ENCODE measurements at regions not wholly inside any gene's neighbourhood (a gene's known extent, or its start where the extent isn't known, plus 50 kb on each side); places are given as distances from the start of the nearest gene placed in this dataset.

DNA sequence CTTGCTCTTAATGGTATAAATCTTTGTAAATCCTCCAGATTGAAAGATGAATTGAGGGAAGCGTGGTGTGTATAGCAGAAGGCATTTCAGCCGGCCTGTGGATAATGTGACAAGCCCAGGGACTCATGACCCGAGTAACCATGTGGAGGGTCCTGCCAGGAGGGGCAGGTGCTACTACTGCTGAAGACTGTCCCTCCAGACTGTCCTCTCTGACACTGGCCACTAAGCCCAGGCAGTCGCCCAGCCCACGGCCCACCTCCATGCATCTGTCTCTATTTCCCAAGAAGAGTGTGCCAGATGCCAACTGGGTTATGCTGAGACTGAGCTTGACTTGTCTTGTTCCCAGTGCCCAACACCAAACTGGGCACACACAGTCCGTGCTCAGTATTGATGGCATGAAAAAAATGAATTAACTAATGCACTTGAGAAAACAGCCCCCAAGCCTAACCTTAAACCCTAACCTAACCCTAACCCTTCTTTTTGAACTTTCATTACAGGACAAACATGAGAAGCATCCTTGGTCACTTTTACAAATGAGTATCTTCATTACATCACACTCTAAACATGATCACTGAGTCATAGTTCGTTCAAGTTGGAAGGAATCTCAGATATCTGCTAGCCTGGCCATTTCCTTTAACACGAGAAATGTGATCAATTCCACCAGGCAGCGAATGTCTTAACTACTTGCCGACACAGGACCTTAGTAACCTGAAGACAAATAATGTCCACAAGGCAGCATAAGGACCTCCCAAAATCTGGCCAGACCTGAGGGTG, 182.2 kb upstream of the RREB1 start:
- H3K27ac ChIP-seq (ENCODE audit: low read depth in 1 of 2, low read length in 1 of 2) = no peak overlapping the region
- peaks cover 0 to 23% (median 7%) of the 10 kb centered on the region in 5 donors for H3K4me1 ChIP-seq (ENCODE audit: control insufficient read depth in 5 of 5, insufficient read depth in 5 of 5, low read length in 5 of 5)
- WGBS, 2 donors = 88 to 92% methylated on average over 10 of the region's 10 CpGs
- ATAC-seq (ENCODE audit: insufficient read depth, low FRiP score) = no peak
- H3K4me3 ChIP-seq = no peak overlapping the region
- H3K9me3 ChIP-seq (ENCODE audit: control insufficient read depth in 4 of 4, insufficient read depth in 3 of 4, low read length in 3 of 4) = no peaks in the 10 kb centered on the region
- H3K9ac ChIP-seq (ENCODE audit: insufficient read depth in 1 of 2, low read length in 2 of 2) = no peak overlapping the region
- TF ChIP-seq, protein P1, sequence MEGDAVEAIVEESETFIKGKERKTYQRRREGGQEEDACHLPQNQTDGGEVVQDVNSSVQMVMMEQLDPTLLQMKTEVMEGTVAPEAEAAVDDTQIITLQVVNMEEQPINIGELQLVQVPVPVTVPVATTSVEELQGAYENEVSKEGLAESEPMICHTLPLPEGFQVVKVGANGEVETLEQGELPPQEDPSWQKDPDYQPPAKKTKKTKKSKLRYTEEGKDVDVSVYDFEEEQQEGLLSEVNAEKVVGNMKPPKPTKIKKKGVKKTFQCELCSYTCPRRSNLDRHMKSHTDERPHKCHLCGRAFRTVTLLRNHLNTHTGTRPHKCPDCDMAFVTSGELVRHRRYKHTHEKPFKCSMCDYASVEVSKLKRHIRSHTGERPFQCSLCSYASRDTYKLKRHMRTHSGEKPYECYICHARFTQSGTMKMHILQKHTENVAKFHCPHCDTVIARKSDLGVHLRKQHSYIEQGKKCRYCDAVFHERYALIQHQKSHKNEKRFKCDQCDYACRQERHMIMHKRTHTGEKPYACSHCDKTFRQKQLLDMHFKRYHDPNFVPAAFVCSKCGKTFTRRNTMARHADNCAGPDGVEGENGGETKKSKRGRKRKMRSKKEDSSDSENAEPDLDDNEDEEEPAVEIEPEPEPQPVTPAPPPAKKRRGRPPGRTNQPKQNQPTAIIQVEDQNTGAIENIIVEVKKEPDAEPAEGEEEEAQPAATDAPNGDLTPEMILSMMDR (IDR thresholded peaks at IDR 0.05; ENCODE audit: control extremely low read depth, extremely low read depth) = no peak
- no peak for DNase-seq
- no peaks in the 10 kb centered on the region for H3K27me3 ChIP-seq (ENCODE audit: control insufficient read depth in 3 of 3, insufficient read depth in 3 of 3, low read length in 2 of 3)
- H3K36me3 ChIP-seq (ENCODE audit: control insufficient read depth in 4 of 4, insufficient read depth in 4 of 4, low read length in 4 of 4) = no peaks in the 10 kb centered on the region

DNA sequence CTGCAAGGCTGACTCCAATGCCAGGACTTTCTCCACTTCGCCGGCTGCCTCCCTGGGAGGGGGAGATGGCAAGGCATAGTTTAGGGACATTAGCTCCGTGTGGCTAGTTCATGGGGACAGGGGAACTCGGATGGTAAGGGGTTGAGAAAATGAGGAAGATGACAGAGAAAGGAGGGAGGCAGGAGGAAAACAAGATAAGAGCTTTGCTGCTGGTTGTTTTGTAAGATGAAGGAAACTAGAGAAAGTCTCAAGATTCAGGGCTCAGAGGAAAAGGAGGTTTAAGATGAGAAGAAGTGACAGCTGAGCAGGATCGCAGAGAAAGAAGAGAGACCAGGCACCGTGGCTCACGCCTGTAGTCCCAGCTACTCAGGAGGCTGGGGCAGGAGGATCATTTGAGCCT, 180.9 kb upstream of the RREB1 start:
- TF ChIP-seq, protein P1 (IDR thresholded peaks at IDR 0.05; ENCODE audit: control extremely low read depth, extremely low read depth) = no peak
- no peak for DNase-seq
- H3K27me3 ChIP-seq (ENCODE audit: control insufficient read depth in 3 of 3, insufficient read depth in 3 of 3, low read length in 2 of 3) = no peaks in the 10 kb centered on the region
- H3K4me3 ChIP-seq = no peak overlapping the region
- no peaks in the 10 kb centered on the region for H3K36me3 ChIP-seq (ENCODE audit: control insufficient read depth in 4 of 4, insufficient read depth in 4 of 4, low read length in 4 of 4)
- H3K27ac ChIP-seq (ENCODE audit: low read depth in 1 of 2, low read length in 1 of 2) = peak overlapping the region in 1 of 2 donors; percentile 38
- peaks cover 0 to 26% (median 7%) of the 10 kb centered on the region in 5 donors for H3K4me1 ChIP-seq (ENCODE audit: control insufficient read depth in 5 of 5, insufficient read depth in 5 of 5, low read length in 5 of 5)
- H3K9me3 ChIP-seq (ENCODE audit: control insufficient read depth in 4 of 4, insufficient read depth in 3 of 4, low read length in 3 of 4) = no peaks in the 10 kb centered on the region
- WGBS, 2 donors = 54 to 71% methylated on average over 7 of the region's 7 CpGs
- no peak overlapping the region for H3K9ac ChIP-seq (ENCODE audit: insufficient read depth in 1 of 2, low read length in 2 of 2)
- ATAC-seq (ENCODE audit: insufficient read depth, low FRiP score) = no peak

DNA sequence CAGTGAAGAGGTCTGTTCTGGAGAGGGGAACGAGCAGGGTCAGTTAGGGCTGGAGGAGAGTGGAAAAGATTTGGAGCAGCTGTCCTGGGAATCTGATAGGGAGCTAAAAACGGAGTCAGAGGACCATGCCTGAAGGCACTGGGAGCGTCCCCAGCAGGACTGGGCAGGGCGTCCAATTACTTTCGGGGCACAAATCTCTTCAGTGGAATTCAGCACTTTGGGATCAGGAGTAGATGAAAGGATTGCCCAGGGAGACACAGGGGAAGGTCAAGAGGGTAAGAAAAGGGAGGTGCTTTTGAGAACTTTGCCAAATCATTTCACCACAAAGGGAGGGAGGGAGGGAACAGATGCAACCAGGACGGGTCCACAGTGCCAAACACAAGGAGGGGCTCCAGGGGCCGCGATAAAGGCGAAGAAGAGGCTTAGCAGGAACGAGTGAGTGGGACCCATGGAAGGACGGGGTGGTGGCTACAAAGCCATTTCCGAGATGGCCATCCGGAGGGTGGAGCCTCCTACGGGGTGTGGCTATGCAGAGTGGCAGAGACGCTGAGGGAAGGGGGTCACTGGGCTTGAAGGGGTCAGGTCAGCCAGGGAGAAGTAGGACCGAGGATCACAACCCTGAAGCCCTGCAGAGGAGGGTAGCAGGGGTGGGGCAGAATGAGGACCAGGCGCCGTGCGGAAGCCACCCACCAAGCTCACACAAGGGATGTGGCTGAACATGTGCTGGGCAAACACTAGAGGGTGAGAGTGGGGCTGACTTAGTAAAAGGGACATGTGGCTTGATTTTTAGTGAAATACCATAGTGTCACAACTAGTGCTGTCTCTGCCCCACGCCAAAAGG, 180.0 kb upstream of the RREB1 start:
- WGBS, 2 donors = 45 to 49% methylated on average over 20 of the region's 20 CpGs
- H3K27me3 ChIP-seq (ENCODE audit: control insufficient read depth in 3 of 3, insufficient read depth in 3 of 3, low read length in 2 of 3) = no peaks in the 10 kb centered on the region
- H3K4me1 ChIP-seq (ENCODE audit: control insufficient read depth in 5 of 5, insufficient read depth in 5 of 5, low read length in 5 of 5) = peaks cover 0 to 26% (median 11%) of the 10 kb centered on the region in 5 donors
- no peaks in the 10 kb centered on the region for H3K36me3 ChIP-seq (ENCODE audit: control insufficient read depth in 4 of 4, insufficient read depth in 4 of 4, low read length in 4 of 4)
- peak; percentile 88 to 97 (median 95) for DNase-seq
- H3K4me3 ChIP-seq = no peak overlapping the region
- TF ChIP-seq, protein P1 (IDR thresholded peaks at IDR 0.05; ENCODE audit: control extremely low read depth, extremely low read depth) = no peak
- peak; percentile 54 for ATAC-seq (ENCODE audit: insufficient read depth, low FRiP score)
- no peaks in the 10 kb centered on the region for H3K9me3 ChIP-seq (ENCODE audit: control insufficient read depth in 4 of 4, insufficient read depth in 3 of 4, low read length in 3 of 4)
- H3K27ac ChIP-seq (ENCODE audit: low read depth in 1 of 2, low read length in 1 of 2) = peak overlapping the region; percentile 44 to 67
- no peak overlapping the region for H3K9ac ChIP-seq (ENCODE audit: insufficient read depth in 1 of 2, low read length in 2 of 2)

All from lung (tissue), 11 donors.